ENCODE measurements at regions not wholly inside any gene's neighbourhood (a gene's known extent, or its start where the extent isn't known, plus 50 kb on each side); places are given as distances from the start of the nearest gene placed in this dataset.

DNA sequence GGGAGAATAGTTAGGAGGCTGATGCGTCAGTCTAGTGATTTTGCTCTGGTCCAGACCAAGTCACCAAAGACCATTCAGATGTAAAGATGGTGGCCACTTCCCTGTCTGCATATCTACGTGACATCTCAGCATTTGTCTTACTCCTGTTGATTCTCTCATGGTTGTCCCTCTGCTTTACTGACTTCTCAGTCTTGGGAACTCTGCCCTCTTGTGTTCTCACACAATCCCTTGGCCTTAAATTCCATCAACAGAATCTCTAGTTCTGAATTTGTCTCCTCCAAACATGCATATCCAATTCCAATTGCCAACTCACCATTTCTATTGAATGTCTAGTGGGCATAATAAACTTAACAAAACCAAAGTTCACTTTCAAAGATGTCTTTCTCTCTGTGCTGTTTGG, 147.8 kb downstream of the SLC24A2 start:
- WGBS, 2 donors: 47 to 51% methylated on average over 2 of the region's 2 CpGs
- Histone ChIP-seq H3K27ac (no peak overlapping the region), H3K4me1 (no peaks in the 10 kb centered on the region), H3K36me3 (no peaks in the 10 kb centered on the region), H3K27me3 (peaks cover 0 to 4% (median 0%) of the 10 kb centered on the region in 4 donors), H3K4me3 (no peak overlapping the region), H3K9me3 (no peaks in the 10 kb centered on the region)
- TF ChIP-seq CTCF (IDR thresholded peaks at IDR 0.05): no peak
- ATAC-seq (no peak), DNase-seq (no peak), FAIRE-seq (no peak)
- intact Hi-C loops (cut with DNase I): no loop called here

GRCh38 chr9:19640014-19640413, 148.8 kb downstream of the SLC24A2 start:
- ATAC-seq: no peak
- intact Hi-C loops (cut with DNase I): no loop called here
- no peak for DNase-seq
- Histone ChIP-seq H3K27me3 (peaks cover 0 to 4% (median 0%) of the 10 kb centered on the region in 4 donors), H3K27ac (no peak overlapping the region), H3K4me3 (no peak overlapping the region), H3K36me3 (no peaks in the 10 kb centered on the region), H3K4me1 (no peaks in the 10 kb centered on the region), H3K9me3 (no peaks in the 10 kb centered on the region)
- FAIRE-seq: no peak
- TF ChIP-seq CTCF (IDR thresholded peaks at IDR 0.05): no peak

DNA sequence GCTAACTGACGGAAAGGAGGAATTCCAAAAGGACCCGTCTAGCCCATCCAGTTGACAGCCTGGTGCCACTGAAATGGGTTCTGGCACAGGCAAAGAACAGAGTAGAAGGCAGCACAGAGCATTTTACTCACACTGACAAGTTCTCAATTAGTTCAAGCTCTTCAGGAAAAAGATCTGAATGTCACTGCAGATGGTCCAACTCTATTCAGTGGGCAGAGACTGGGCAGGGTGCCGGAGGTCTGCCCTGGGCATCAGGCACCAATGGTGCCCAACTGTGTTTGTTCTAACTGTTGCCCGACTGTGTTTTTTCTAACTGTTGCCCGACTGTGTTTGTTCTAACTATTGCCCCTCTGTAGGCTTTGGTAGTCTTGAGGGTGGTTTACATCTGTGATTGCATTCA, 151.8 kb downstream of the SLC24A2 start:
- H3K36me3 ChIP-seq: no peaks in the 10 kb centered on the region
- DNase-seq (no peak), FAIRE-seq (no peak), ATAC-seq (no peak)
- 51 to 67% methylated on average over 5 of the region's 5 CpGs for WGBS, 2 donors
- intact Hi-C loops (cut with DNase I): no loop called here
- no peaks in the 10 kb centered on the region for H3K27me3 ChIP-seq
- no peak overlapping the region for H3K4me3 ChIP-seq
- no peak for TF ChIP-seq CTCF (IDR thresholded peaks at IDR 0.05)
- H3K4me1 ChIP-seq: no peaks in the 10 kb centered on the region
- H3K27ac ChIP-seq: no peak overlapping the region
- no peaks in the 10 kb centered on the region for H3K9me3 ChIP-seq

DNA sequence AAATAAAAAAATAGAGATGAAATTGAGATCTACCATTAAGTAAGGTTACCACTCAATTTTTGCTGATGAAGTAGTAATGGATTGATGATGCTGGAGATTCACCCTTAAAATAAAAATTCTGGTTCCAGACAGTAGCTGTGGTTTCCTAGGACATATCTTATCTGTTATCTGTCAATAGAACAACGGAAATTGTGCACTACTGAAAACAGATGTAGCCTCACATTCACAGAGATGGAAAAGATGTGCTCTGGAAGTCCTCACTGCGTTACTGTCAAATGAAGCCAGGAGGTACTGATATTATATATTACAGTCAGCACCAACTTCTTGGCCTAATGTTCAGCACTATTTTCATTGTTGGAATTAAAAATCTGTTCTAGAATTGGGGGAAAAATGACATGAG, 154.0 kb downstream of the SLC24A2 start:
- H3K36me3 ChIP-seq: no peaks in the 10 kb centered on the region
- DNase-seq (no peak), FAIRE-seq (no peak), ATAC-seq (no peak)
- no peak overlapping the region for H3K27ac ChIP-seq
- no peaks in the 10 kb centered on the region for H3K27me3 ChIP-seq
- intact Hi-C loops (cut with DNase I): no loop called here
- WGBS, 2 donors: 39 to 54% methylated on average over 2 of the region's 2 CpGs
- no peaks in the 10 kb centered on the region for H3K4me1 ChIP-seq
- H3K9me3 ChIP-seq: no peaks in the 10 kb centered on the region
- TF ChIP-seq CTCF (IDR thresholded peaks at IDR 0.05): no peak
- H3K4me3 ChIP-seq: no peak overlapping the region

GRCh38 chr9:19631181-19631580, 157.7 kb downstream of the SLC24A2 start:
- WGBS, 2 donors: 20 to 25% methylated on average over 3 of the region's 3 CpGs
- FAIRE-seq: no peak
- peak in 2 of 4 donors; percentile 46 to 49 for ATAC-seq

More at GRCh38 chr9:19631181-19631580, 157.7 kb downstream of the SLC24A2 start:
- H3K36me3 ChIP-seq: no peaks in the 10 kb centered on the region
- H3K27ac ChIP-seq: no peak overlapping the region
- no peaks in the 10 kb centered on the region for H3K4me1 ChIP-seq
- H3K4me3 ChIP-seq: no peak overlapping the region
- no peak for DNase-seq
- no peak for TF ChIP-seq CTCF (IDR thresholded peaks at IDR 0.05)
- intact Hi-C loops (cut with DNase I): no loop called here
- H3K27me3 ChIP-seq: no peaks in the 10 kb centered on the region
- H3K9me3 ChIP-seq: no peaks in the 10 kb centered on the region
